GM20000 (cell line): ENCODE measurements at regions not wholly inside any gene's neighbourhood (a gene's known extent, or its start where the extent isn't known, plus 50 kb on each side); places are given as distances from the start of the nearest gene placed in this dataset.
"Not testable (repeated sequence)": the region's sequence is repeated elsewhere in the genome, so short reads cannot be mapped to it uniquely, and the experiment has no call there.

ENCODE experiments used
- DNase-seq: peaks from one replicate; pipeline ENCODE4 v3.0.0; 2012; ENCODE audit warnings: low spot score
- CTCF ChIP-seq: IDR thresholded peaks from 2 replicates; pipeline ENCODE4 v1.5.1; 2012; ENCODE audit warnings: mild to moderate bottlenecking, control low read depth; ENCODE audit errors: extremely low read depth, missing control alignments

GRCh38 chr16:51531271-51531670, 380.2 kb upstream of the SALL1 start:
- no peak for DNase-seq
- TF ChIP-seq CTCF = no peak

- DNase-seq = no peak
- TF ChIP-seq CTCF = no peak
Measured at GRCh38 chr16:51527349-51527748, 376.3 kb upstream of the SALL1 start.

GRCh38 chr16:51526621-51527020, 375.6 kb upstream of the SALL1 start:
- no peak for TF ChIP-seq CTCF
- no peak for DNase-seq

GRCh38 chr16:51524555-51525373, 373.7 kb upstream of the SALL1 start:
- no peak for DNase-seq
- no peak for TF ChIP-seq CTCF

GRCh38 chr16:51524070-51524469, 373.0 kb upstream of the SALL1 start:
- no peak for DNase-seq
- TF ChIP-seq CTCF = no peak

- no peak for TF ChIP-seq CTCF
- DNase-seq = no peak
Measured at GRCh38 chr16:51523400-51523799, 372.3 kb upstream of the SALL1 start.

GRCh38 chr16:51522902-51523301, 371.8 kb upstream of the SALL1 start:
- TF ChIP-seq CTCF = no peak
- DNase-seq = no peak

GRCh38 chr16:51516960-51517359, 365.9 kb upstream of the SALL1 start:
- not testable (repeated sequence) for DNase-seq
